WTC11 (cell line): ENCODE measurements at regions not wholly inside any gene's neighbourhood (a gene's known extent, or its start where the extent isn't known, plus 50 kb on each side); places are given as distances from the start of the nearest gene placed in this dataset.

Experiments used
- ATAC-seq: fragments of 200-7000 bp; cut with Tn5 transposase; 2 replicates; pipeline ENCODE4 v1.10.0; 2021; ENCODE audit warnings: mild to moderate bottlenecking, moderate library complexity
- CTCF ChIA-PET: fragments of 300-600 bp; sonication (Branson Sonifier 250); formaldehyde crosslinking; loops from one replicate; lab custom pipeline; 2021; ENCODE audit warnings: antibody characterized with exemption; lab: Charles Lee
- POLR2A ChIA-PET: fragments of 350-600 bp; sonication (Branson Sonifier 250); formaldehyde crosslinking; loops from one replicate; lab custom pipeline; 2021; ENCODE audit warnings: antibody characterized with exemption; lab: Charles Lee
- DNase-seq: peaks from one replicate; pipeline ENCODE4 v3.0.0; 2021; ENCODE audit warnings: low spot score
- H3K27ac Mint-ChIP-seq: 2 replicates; pipeline ENCODE4 v1.8.0; 2021; ENCODE audit warnings: mixed read lengths
- H3K27me3 Mint-ChIP-seq: 2 replicates; pipeline ENCODE4 v1.8.0; 2021; ENCODE audit warnings: low read depth, mild to moderate bottlenecking, moderate library complexity, mixed read lengths
- H3K36me3 Mint-ChIP-seq: 2 replicates; pipeline ENCODE4 v1.8.0; 2021; ENCODE audit warnings: mixed read lengths
- H3K4me1 Mint-ChIP-seq: 2 replicates; pipeline ENCODE4 v1.8.0; 2022; ENCODE audit warnings: mixed read lengths
- H3K4me3 Mint-ChIP-seq: 2 replicates; pipeline ENCODE4 v1.8.0; 2021; ENCODE audit warnings: mild to moderate bottlenecking, moderate library complexity, mixed read lengths
- H3K9me3 Mint-ChIP-seq: 2 replicates; pipeline ENCODE4 v1.8.0; 2021; ENCODE audit warnings: mixed read lengths
- ATF2 ChIP-seq: sonication (generic); formaldehyde crosslinking; IDR thresholded peaks from 2 replicates; pipeline ENCODE4 v1.8.1; 2022; ENCODE audit warnings: low read depth, missing genetic modification reagents, borderline replicate concordance
- CBFB ChIP-seq: sonication (generic); formaldehyde crosslinking; IDR thresholded peaks from 2 replicates; pipeline ENCODE4 v1.8.1; 2022; ENCODE audit warnings: mild to moderate bottlenecking, low read depth, missing genetic modification reagents
- CREM ChIP-seq: sonication (generic); formaldehyde crosslinking; IDR thresholded peaks from 2 replicates; pipeline ENCODE4 v1.8.1; 2022; ENCODE audit warnings: mild to moderate bottlenecking, missing genetic modification reagents, moderate library complexity
- ESRRA ChIP-seq: sonication (generic); formaldehyde crosslinking; IDR thresholded peaks from 2 replicates; pipeline ENCODE4 v1.8.1; 2022; ENCODE audit warnings: mild to moderate bottlenecking, missing genetic modification reagents, borderline replicate concordance
- GTF2I ChIP-seq: fragments of 250-450 bp; sonication (Bioruptor Pico); conservative IDR thresholded peaks from 2 replicates; pipeline ENCODE4 v1.4.0; 2021; ENCODE audit warnings: mild to moderate bottlenecking
- JAZF1 ChIP-seq: fragments of 250-450 bp; sonication (Bioruptor Pico); IDR thresholded peaks from 2 replicates; pipeline ENCODE4 v1.9.0; 2021; ENCODE audit warnings: moderate library complexity, mild to moderate bottlenecking, inconsistent platforms
- JUN ChIP-seq: sonication (generic); formaldehyde crosslinking; IDR thresholded peaks from 2 replicates; pipeline ENCODE4 v1.8.0; 2023; ENCODE audit warnings: mild to moderate bottlenecking, missing genetic modification reagents
- MYBL2 ChIP-seq: sonication (generic); formaldehyde crosslinking; IDR thresholded peaks from 2 replicates; pipeline ENCODE4 v1.8.1; 2023; ENCODE audit warnings: mild to moderate bottlenecking, moderate library complexity, missing genetic modification reagents
- NFE2L1 ChIP-seq: sonication (generic); formaldehyde crosslinking; IDR thresholded peaks from 2 replicates; pipeline ENCODE4 v1.8.1; 2023; ENCODE audit warnings: missing genetic modification reagents
- NR3C1 ChIP-seq: sonication (generic); formaldehyde crosslinking; conservative IDR thresholded peaks from 2 replicates; pipeline ENCODE4 v1.8.1; 2023; ENCODE audit warnings: low read depth, mild to moderate bottlenecking, missing genetic modification reagents
- OVOL2 ChIP-seq: fragments of 250-450 bp; sonication (Bioruptor Pico); IDR thresholded peaks from 2 replicates; pipeline ENCODE4 v1.9.0; 2021; ENCODE audit warnings: mild to moderate bottlenecking, borderline replicate concordance
- PRRX2 ChIP-seq: fragments of 250-450 bp; sonication (Bioruptor Pico); IDR thresholded peaks from 2 replicates; pipeline ENCODE4 v1.8.0; 2021; ENCODE audit warnings: mild to moderate bottlenecking
- SMAD3 ChIP-seq: sonication (generic); formaldehyde crosslinking; IDR thresholded peaks from 2 replicates; pipeline ENCODE4 v1.8.0; 2022; ENCODE audit warnings: missing genetic modification reagents, mild to moderate bottlenecking, borderline replicate concordance
- SP1 ChIP-seq: sonication (generic); formaldehyde crosslinking; conservative IDR thresholded peaks from 2 replicates; pipeline ENCODE4 v1.8.1; 2022; ENCODE audit warnings: missing genetic modification reagents
- TEAD1 ChIP-seq: sonication (generic); formaldehyde crosslinking; IDR thresholded peaks from 2 replicates; pipeline ENCODE4 v1.8.0; 2022; ENCODE audit warnings: mild to moderate bottlenecking, missing genetic modification reagents
- ZNF121 ChIP-seq: sonication (generic); formaldehyde crosslinking; IDR thresholded peaks from 2 replicates; pipeline ENCODE4 v1.8.0; 2023; ENCODE audit warnings: missing genetic modification reagents
- ZNF396 ChIP-seq: fragments of 250-450 bp; sonication (Bioruptor Pico); IDR thresholded peaks from 2 replicates; pipeline ENCODE4 v1.8.0; 2021; ENCODE audit warnings: mild to moderate bottlenecking, moderate library complexity, borderline replicate concordance
- ZNF423 ChIP-seq: fragments of 250-450 bp; sonication (Bioruptor Pico); IDR thresholded peaks from 2 replicates; pipeline ENCODE4 v2.1.2; 2022; ENCODE audit warnings: mild to moderate bottlenecking, moderate library complexity
- TF ChIP-seq, protein P1 (sequence below): sonication (generic); formaldehyde crosslinking; IDR thresholded peaks from 2 replicates; pipeline ENCODE4 v1.8.1; 2023; ENCODE audit warnings: mild to moderate bottlenecking, missing genetic modification reagents, moderate library complexity
- TF ChIP-seq, protein P2 (sequence below): sonication (generic); formaldehyde crosslinking; conservative IDR thresholded peaks from 2 replicates; pipeline ENCODE4 v1.8.1; 2023; ENCODE audit warnings: mild to moderate bottlenecking, low read depth, missing genetic modification reagents, moderate library complexity
- TF ChIP-seq, protein P3 (sequence below): sonication (generic); formaldehyde crosslinking; IDR thresholded peaks from 2 replicates; pipeline ENCODE4 v1.8.1; 2022; ENCODE audit warnings: mild to moderate bottlenecking, moderate library complexity, missing genetic modification reagents
- TF ChIP-seq, protein P4 (sequence below): fragments of 250-450 bp; sonication (Bioruptor Pico); IDR thresholded peaks from 2 replicates; pipeline ENCODE4 v1.9.0; 2021; ENCODE audit warnings: moderate library complexity, mild to moderate bottlenecking, inconsistent platforms, borderline replicate concordance
- TF ChIP-seq, protein P5 (sequence below): sonication (generic); formaldehyde crosslinking; IDR thresholded peaks from 2 replicates; pipeline ENCODE4 v1.8.1; 2023; ENCODE audit warnings: mild to moderate bottlenecking, missing genetic modification reagents, moderate library complexity
- TF ChIP-seq, protein P6 (sequence below): fragments of 250-450 bp; sonication (Bioruptor Pico); IDR thresholded peaks from 2 replicates; pipeline ENCODE4 v1.9.0; 2021; ENCODE audit warnings: mild to moderate bottlenecking
- TF ChIP-seq, protein P7 (sequence below): sonication (generic); formaldehyde crosslinking; IDR thresholded peaks from 2 replicates; pipeline ENCODE4 v1.8.1; 2022; ENCODE audit warnings: low read depth, mild to moderate bottlenecking, moderate library complexity, missing genetic modification reagents, borderline replicate concordance

GRCh38 chr1:241411776-241412338 lies 54.9 kb upstream of the RGS7 start (continued):
- TF ChIP-seq ATF2 (CRISPR knock-in tag) (no peak), OVOL2 (CRISPR knock-in tag) (no peak), CREM (CRISPR knock-in tag) (no peak), NFE2L1 (no peak), NR3C1 (CRISPR knock-in tag) (no peak), JAZF1 (CRISPR knock-in tag) (no peak)
- TF ChIP-seq, protein P1, sequence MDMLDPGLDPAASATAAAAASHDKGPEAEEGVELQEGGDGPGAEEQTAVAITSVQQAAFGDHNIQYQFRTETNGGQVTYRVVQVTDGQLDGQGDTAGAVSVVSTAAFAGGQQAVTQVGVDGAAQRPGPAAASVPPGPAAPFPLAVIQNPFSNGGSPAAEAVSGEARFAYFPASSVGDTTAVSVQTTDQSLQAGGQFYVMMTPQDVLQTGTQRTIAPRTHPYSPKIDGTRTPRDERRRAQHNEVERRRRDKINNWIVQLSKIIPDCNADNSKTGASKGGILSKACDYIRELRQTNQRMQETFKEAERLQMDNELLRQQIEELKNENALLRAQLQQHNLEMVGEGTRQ (CRISPR knock-in tag): no peak
- TF ChIP-seq, protein P2, sequence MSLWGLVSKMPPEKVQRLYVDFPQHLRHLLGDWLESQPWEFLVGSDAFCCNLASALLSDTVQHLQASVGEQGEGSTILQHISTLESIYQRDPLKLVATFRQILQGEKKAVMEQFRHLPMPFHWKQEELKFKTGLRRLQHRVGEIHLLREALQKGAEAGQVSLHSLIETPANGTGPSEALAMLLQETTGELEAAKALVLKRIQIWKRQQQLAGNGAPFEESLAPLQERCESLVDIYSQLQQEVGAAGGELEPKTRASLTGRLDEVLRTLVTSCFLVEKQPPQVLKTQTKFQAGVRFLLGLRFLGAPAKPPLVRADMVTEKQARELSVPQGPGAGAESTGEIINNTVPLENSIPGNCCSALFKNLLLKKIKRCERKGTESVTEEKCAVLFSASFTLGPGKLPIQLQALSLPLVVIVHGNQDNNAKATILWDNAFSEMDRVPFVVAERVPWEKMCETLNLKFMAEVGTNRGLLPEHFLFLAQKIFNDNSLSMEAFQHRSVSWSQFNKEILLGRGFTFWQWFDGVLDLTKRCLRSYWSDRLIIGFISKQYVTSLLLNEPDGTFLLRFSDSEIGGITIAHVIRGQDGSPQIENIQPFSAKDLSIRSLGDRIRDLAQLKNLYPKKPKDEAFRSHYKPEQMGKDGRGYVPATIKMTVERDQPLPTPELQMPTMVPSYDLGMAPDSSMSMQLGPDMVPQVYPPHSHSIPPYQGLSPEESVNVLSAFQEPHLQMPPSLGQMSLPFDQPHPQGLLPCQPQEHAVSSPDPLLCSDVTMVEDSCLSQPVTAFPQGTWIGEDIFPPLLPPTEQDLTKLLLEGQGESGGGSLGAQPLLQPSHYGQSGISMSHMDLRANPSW (CRISPR knock-in tag): no peak

GRCh38 chr1:241411056-241411775 lies 54.2 kb upstream of the RGS7 start:
- H3K9me3 Mint-ChIP-seq: no peaks in the 10 kb centered on the region
- TF ChIP-seq, protein P3, sequence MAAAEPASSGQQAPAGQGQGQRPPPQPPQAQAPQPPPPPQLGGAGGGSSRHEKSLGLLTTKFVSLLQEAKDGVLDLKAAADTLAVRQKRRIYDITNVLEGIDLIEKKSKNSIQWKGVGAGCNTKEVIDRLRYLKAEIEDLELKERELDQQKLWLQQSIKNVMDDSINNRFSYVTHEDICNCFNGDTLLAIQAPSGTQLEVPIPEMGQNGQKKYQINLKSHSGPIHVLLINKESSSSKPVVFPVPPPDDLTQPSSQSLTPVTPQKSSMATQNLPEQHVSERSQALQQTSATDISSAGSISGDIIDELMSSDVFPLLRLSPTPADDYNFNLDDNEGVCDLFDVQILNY (CRISPR knock-in tag): no peak
- no peak for DNase-seq
- H3K36me3 Mint-ChIP-seq: no peaks in the 10 kb centered on the region
- ChIA-PET POLR2A (no interaction called here), CTCF (no interaction called here)
- no peak overlapping the region for H3K27ac Mint-ChIP-seq
- ATAC-seq: no peak
- H3K4me3 Mint-ChIP-seq: no peak overlapping the region
- no peaks in the 10 kb centered on the region for H3K27me3 Mint-ChIP-seq
- H3K4me1 Mint-ChIP-seq: no peaks in the 10 kb centered on the region

- Mint-ChIP-seq H3K27ac (no peak overlapping the region), H3K4me3 (no peak overlapping the region), H3K27me3 (no peaks in the 10 kb centered on the region), H3K36me3 (no peaks in the 10 kb centered on the region), H3K9me3 (no peaks in the 10 kb centered on the region), H3K4me1 (no peaks in the 10 kb centered on the region)
- POLR2A ChIA-PET: interaction anchor here (0.6 kb wide), 1 partner anchor 19 kb away, joined by 4 read pairs; no protein-coding TSS in a partner anchor
- no peak for DNase-seq
- CTCF ChIA-PET: interaction anchor here (0.6 to 1.2 kb wide), 3 partner anchors 171 to 520 kb away, joined by 3 to 5 read pairs (median 4); no protein-coding TSS in a partner anchor
- TF ChIP-seq CBFB: no peak
- no peak for TF ChIP-seq GTF2I
- no peak for TF ChIP-seq ESRRA (CRISPR knock-in tag)
- TF ChIP-seq, protein P4, sequence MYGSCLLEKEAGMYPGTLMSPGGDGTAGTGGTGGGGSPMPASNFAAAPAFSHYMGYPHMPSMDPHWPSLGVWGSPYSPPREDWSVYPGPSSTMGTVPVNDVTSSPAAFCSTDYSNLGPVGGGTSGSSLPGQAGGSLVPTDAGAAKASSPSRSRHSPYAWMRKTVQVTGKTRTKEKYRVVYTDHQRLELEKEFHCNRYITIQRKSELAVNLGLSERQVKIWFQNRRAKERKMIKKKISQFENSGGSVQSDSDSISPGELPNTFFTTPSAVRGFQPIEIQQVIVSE (CRISPR knock-in tag): no peak
- TF ChIP-seq ZNF396 (CRISPR knock-in tag): no peak
- no peak for TF ChIP-seq SP1 (CRISPR knock-in tag)
- TF ChIP-seq, protein P5, sequence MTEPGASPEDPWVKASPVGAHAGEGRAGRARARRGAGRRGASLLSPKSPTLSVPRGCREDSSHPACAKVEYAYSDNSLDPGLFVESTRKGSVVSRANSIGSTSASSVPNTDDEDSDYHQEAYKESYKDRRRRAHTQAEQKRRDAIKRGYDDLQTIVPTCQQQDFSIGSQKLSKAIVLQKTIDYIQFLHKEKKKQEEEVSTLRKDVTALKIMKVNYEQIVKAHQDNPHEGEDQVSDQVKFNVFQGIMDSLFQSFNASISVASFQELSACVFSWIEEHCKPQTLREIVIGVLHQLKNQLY (CRISPR knock-in tag): no peak
- TF ChIP-seq, protein P6, sequence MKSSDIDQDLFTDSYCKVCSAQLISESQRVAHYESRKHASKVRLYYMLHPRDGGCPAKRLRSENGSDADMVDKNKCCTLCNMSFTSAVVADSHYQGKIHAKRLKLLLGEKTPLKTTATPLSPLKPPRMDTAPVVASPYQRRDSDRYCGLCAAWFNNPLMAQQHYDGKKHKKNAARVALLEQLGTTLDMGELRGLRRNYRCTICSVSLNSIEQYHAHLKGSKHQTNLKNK: no peak
- TF ChIP-seq MYBL2: no peak
- no peak for TF ChIP-seq ZNF423 (CRISPR knock-in tag)
- no peak for TF ChIP-seq TEAD1 (CRISPR knock-in tag)
- TF ChIP-seq, protein P7, sequence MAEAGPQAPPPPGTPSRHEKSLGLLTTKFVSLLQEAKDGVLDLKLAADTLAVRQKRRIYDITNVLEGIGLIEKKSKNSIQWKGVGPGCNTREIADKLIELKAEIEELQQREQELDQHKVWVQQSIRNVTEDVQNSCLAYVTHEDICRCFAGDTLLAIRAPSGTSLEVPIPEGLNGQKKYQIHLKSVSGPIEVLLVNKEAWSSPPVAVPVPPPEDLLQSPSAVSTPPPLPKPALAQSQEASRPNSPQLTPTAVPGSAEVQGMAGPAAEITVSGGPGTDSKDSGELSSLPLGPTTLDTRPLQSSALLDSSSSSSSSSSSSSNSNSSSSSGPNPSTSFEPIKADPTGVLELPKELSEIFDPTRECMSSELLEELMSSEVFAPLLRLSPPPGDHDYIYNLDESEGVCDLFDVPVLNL (CRISPR knock-in tag): no peak
- no peak for TF ChIP-seq SMAD3
- TF ChIP-seq PRRX2 (CRISPR knock-in tag): no peak
- TF ChIP-seq JUN: no peak
- no peak for TF ChIP-seq ZNF121 (CRISPR knock-in tag)
- ATAC-seq: peak; percentile 83
Measured at GRCh38 chr1:241408170-241408569, 51.2 kb upstream of the RGS7 start.
